Eye (tissue), 1 donor: ENCODE measurements at regions not wholly inside any gene's neighbourhood (a gene's known extent, or its start where the extent isn't known, plus 50 kb on each side); places are given as distances from the start of the nearest gene placed in this dataset.
"Not testable (repeated sequence)": the region's sequence is repeated elsewhere in the genome, so short reads cannot be mapped to it uniquely, and the experiment has no call there.

ENCODE experiments used
- DNase-seq: peaks from one replicate; pipeline ENCODE4 v3.0.0-alpha.2; 2015

- DNase-seq, result peak; percentile 15
Observed at GRCh38 chr2:225894236-225894980, 494.9 kb downstream of the NYAP2 start.

- DNase-seq, result no peak
Observed at GRCh38 chr2:225893151-225893550, 493.6 kb downstream of the NYAP2 start.

- no peak for DNase-seq
Observed at GRCh38 chr2:225891771-225892170, 492.3 kb downstream of the NYAP2 start.

- no peak for DNase-seq
Observed at GRCh38 chr2:225891013-225891412, 491.5 kb downstream of the NYAP2 start.

- peak; percentile 76 for DNase-seq
Observed at GRCh38 chr2:225889452-225889851, 489.9 kb downstream of the NYAP2 start.

GRCh38 chr2:225867071-225867470 is 467.6 kb downstream of the NYAP2 start:
- no peak for DNase-seq

- no peak for DNase-seq
Observed at GRCh38 chr2:225865468-225865867, 466.0 kb downstream of the NYAP2 start.

GRCh38 chr2:225864394-225864793 is 464.9 kb downstream of the NYAP2 start:
- no peak for DNase-seq

GRCh38 chr2:225842939-225843338 is 443.4 kb downstream of the NYAP2 start:
- DNase-seq, result peak; percentile 4

GRCh38 chr2:225841314-225841713 is 441.8 kb downstream of the NYAP2 start:
- DNase-seq, result no peak

GRCh38 chr2:225837328-225837727 is 437.8 kb downstream of the NYAP2 start:
- DNase-seq, result no peak

- no peak for DNase-seq
Observed at GRCh38 chr2:225824748-225825449, 425.4 kb downstream of the NYAP2 start.

- no peak for DNase-seq
Observed at GRCh38 chr2:225821351-225821750, 421.8 kb downstream of the NYAP2 start.

- no peak for DNase-seq
Observed at GRCh38 chr2:225820826-225821225, 421.3 kb downstream of the NYAP2 start.

- DNase-seq, result no peak
Observed at GRCh38 chr2:225814554-225814953, 415.0 kb downstream of the NYAP2 start.

GRCh38 chr2:225806105-225806504 is 406.6 kb downstream of the NYAP2 start:
- DNase-seq, result no peak

- DNase-seq, result not testable (repeated sequence)
Observed at GRCh38 chr2:225802076-225802475, 402.6 kb downstream of the NYAP2 start.

GRCh38 chr2:225797394-225797793 is 397.9 kb downstream of the NYAP2 start:
- no peak for DNase-seq

GRCh38 chr2:225794652-225795400 is 395.3 kb downstream of the NYAP2 start:
- no peak for DNase-seq

GRCh38 chr2:225793736-225794550 is 394.4 kb downstream of the NYAP2 start:
- no peak for DNase-seq

- no peak for DNase-seq
Observed at GRCh38 chr2:225788571-225789094, 389.1 kb downstream of the NYAP2 start.

GRCh38 chr2:225787497-225787896 is 388.0 kb downstream of the NYAP2 start:
- DNase-seq, result no peak

GRCh38 chr2:225781991-225782390 is 382.5 kb downstream of the NYAP2 start:
- no peak for DNase-seq
